Breast epithelium (tissue), 4 donors: ENCODE measurements at regions not wholly inside any gene's neighbourhood (a gene's known extent, or its start where the extent isn't known, plus 50 kb on each side); places are given as distances from the start of the nearest gene placed in this dataset.

ENCODE experiments used
- DNase-seq, 2 donors: peaks; one replicate each; pipeline ENCODE4 v3.0.0-alpha.2; 2019; ENCODE audit warnings: low spot score in 2 of 2
- H3K27ac ChIP-seq, 2 donors: fragments of 200-600 bp; sonication (generic) in 1 of 2; one replicate each; pipeline ENCODE4 v1.5.1; 2016 to 2019; ENCODE audit warnings: mild to moderate bottlenecking in 1 of 2
- H3K27me3 ChIP-seq, 2 donors: fragments of 200-600 bp; sonication (generic) in 1 of 2; one replicate each; pipeline versions ENCODE4 v1.5.1 to v1.6.0; 2017 to 2019; ENCODE audit warnings: control low read depth in 1 of 2, mild to moderate bottlenecking in 1 of 2
- H3K36me3 ChIP-seq: fragments of 200-600 bp; one replicate; pipeline ENCODE4 v1.5.1; 2019
- H3K4me1 ChIP-seq, 2 donors: fragments of 200-600 bp; sonication (generic); one replicate each; pipeline ENCODE4 v1.5.1; 2016 to 2019; ENCODE audit warnings: control low read depth in 1 of 2
- H3K4me3 ChIP-seq, 3 donors: fragments of 200-600 bp; sonication (generic); 1 replicate in 2 of 3; 2 replicates in 1 of 3; pipeline ENCODE4 v1.5.1; 2016 to 2019; ENCODE audit warnings: mild to moderate bottlenecking in 3 of 3, moderate library complexity in 2 of 3
- H3K9me3 ChIP-seq, 2 donors: fragments of 200-600 bp; sonication (generic) in 1 of 2; one replicate each; pipeline ENCODE4 v1.5.1; 2016 to 2019; ENCODE audit warnings: control low read depth in 1 of 2
- CTCF ChIP-seq, 3 donors: fragments of 450-650 bp; IDR thresholded peaks; one replicate each; pipeline ENCODE4 v1.5.1; 2016 to 2017; ENCODE audit warnings: antibody characterized with exemption in 3 of 3, mild to moderate bottlenecking in 3 of 3, moderate library complexity in 3 of 3
- POLR2A ChIP-seq: fragments of 450-650 bp; IDR thresholded peaks from one replicate; pipeline ENCODE4 v1.6.1; 2016; ENCODE audit warnings: antibody characterized with exemption, mild to moderate bottlenecking, moderate library complexity
- POLR2AphosphoS5 ChIP-seq, 3 donors: sonication (generic); formaldehyde crosslinking; IDR thresholded peaks; one replicate each; pipeline ENCODE4 v1.6.1; 2017; ENCODE audit warnings: antibody characterized with exemption in 3 of 3
- intact Hi-C: fragments of 100-400 bp; cut with DNase I; formaldehyde crosslinking; loops from one replicate; pipeline ENCODE4 v1.15.1; 2023; ENCODE audit warnings: low total_unique reads

GRCh38 chr20:51208162-51208561 lies 185.3 kb upstream of the KCNG1 start:
- DNase-seq = no peak
- TF ChIP-seq POLR2A (no peak), POLR2AphosphoS5 (IDR thresholded peaks at IDR 0.05) (no peak), CTCF (IDR thresholded peaks at IDR 0.05) (no peak)
- Histone ChIP-seq H3K27ac (no peak overlapping the region), H3K4me3 (no peak overlapping the region), H3K27me3 (peaks cover 0 to 3% of the 10 kb centered on the region in 2 donors), H3K9me3 (no peaks in the 10 kb centered on the region), H3K36me3 (no peaks in the 10 kb centered on the region), H3K4me1 (no peaks in the 10 kb centered on the region)
- intact Hi-C loops = loop anchor here (10.0 kb wide), 1 partner anchor 223 kb away; no protein-coding TSS in a partner anchor

GRCh38 chr20:51206032-51206662 lies 183.2 kb upstream of the KCNG1 start:
- Histone ChIP-seq H3K27me3 (no peaks in the 10 kb centered on the region), H3K4me1 (no peaks in the 10 kb centered on the region), H3K36me3 (no peaks in the 10 kb centered on the region), H3K4me3 (no peak overlapping the region), H3K9me3 (no peaks in the 10 kb centered on the region), H3K27ac (no peak overlapping the region)
- no peak for DNase-seq
- TF ChIP-seq POLR2AphosphoS5 (IDR thresholded peaks at IDR 0.05) = no peak
- TF ChIP-seq POLR2A = no peak
- no peak for TF ChIP-seq CTCF (IDR thresholded peaks at IDR 0.05)
- intact Hi-C loops = loop anchor here (10.0 kb wide), 1 partner anchor 221 kb away; no protein-coding TSS in a partner anchor

DNA sequence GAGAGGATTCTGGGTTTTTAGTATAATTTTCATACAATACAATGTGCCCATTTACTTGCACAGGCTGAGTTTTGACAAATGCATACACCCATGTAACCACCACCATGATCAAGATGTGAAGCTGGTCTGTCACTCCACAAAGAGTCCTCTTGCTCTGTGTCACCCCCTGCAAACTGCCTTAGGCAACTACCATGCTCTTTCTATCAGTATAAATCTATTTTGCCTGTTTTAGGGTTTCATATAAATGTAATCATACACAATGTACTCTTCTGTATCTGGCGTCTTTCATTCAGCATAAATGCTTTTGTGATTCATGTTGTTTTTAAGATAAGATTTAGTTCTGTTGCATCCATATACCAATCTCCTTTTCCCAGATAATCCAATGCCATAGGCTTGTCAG lies 181.9 kb upstream of the KCNG1 start:
- Histone ChIP-seq H3K36me3 (no peaks in the 10 kb centered on the region), H3K27me3 (no peaks in the 10 kb centered on the region), H3K9me3 (no peaks in the 10 kb centered on the region), H3K4me1 (no peaks in the 10 kb centered on the region), H3K27ac (no peak overlapping the region), H3K4me3 (no peak overlapping the region)
- no peak for DNase-seq
- intact Hi-C loops = loop anchor here (10.0 kb wide), 1 partner anchor 220 kb away; no protein-coding TSS in a partner anchor
- TF ChIP-seq POLR2AphosphoS5 (IDR thresholded peaks at IDR 0.05) (no peak), POLR2A (no peak), CTCF (IDR thresholded peaks at IDR 0.05) (no peak)

- intact Hi-C loops = loop anchor here (10.0 kb wide), 1 partner anchor 219 kb away; no protein-coding TSS in a partner anchor
- Histone ChIP-seq H3K27me3 (no peaks in the 10 kb centered on the region), H3K4me1 (no peaks in the 10 kb centered on the region), H3K4me3 (no peak overlapping the region), H3K27ac (no peak overlapping the region), H3K36me3 (no peaks in the 10 kb centered on the region), H3K9me3 (no peaks in the 10 kb centered on the region)
- TF ChIP-seq POLR2AphosphoS5 (IDR thresholded peaks at IDR 0.05) = no peak
- TF ChIP-seq CTCF (IDR thresholded peaks at IDR 0.05) = no peak
- no peak for TF ChIP-seq POLR2A
- no peak for DNase-seq
Observed at GRCh38 chr20:51204051-51204715, 181.3 kb upstream of the KCNG1 start.

DNA sequence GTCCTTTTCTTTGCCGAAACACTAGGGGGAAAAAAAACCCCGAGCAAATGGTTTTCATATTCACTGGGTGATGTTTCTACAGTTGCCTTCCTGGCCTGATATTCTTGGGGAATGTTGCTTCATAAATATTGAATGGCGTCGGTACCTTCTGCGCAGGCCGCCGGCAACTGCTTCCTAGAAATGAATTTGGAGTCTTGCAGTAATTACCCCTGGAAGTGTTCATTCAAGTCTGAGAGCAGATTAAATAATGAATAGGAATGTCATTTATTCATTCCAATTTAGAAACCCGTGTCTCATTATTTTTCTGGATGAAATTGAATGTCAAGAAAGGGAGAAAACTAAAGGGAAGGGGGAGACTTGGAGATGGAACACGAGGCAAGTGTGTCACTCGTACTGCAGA lies 179.4 kb upstream of the KCNG1 start:
- no peak for TF ChIP-seq CTCF (IDR thresholded peaks at IDR 0.05)
- no peak for TF ChIP-seq POLR2AphosphoS5 (IDR thresholded peaks at IDR 0.05)
- TF ChIP-seq POLR2A = no peak
- Histone ChIP-seq H3K27me3 (no peaks in the 10 kb centered on the region), H3K4me1 (no peaks in the 10 kb centered on the region), H3K4me3 (no peak overlapping the region), H3K9me3 (no peaks in the 10 kb centered on the region), H3K27ac (no peak overlapping the region), H3K36me3 (no peaks in the 10 kb centered on the region)
- DNase-seq = no peak
- intact Hi-C loops = loop anchor here (10.0 kb wide), 1 partner anchor 218 kb away; no protein-coding TSS in a partner anchor
